ENCODE measurements at regions not wholly inside any gene's neighbourhood (a gene's known extent, or its start where the extent isn't known, plus 50 kb on each side); places are given as distances from the start of the nearest gene placed in this dataset.

DNA sequence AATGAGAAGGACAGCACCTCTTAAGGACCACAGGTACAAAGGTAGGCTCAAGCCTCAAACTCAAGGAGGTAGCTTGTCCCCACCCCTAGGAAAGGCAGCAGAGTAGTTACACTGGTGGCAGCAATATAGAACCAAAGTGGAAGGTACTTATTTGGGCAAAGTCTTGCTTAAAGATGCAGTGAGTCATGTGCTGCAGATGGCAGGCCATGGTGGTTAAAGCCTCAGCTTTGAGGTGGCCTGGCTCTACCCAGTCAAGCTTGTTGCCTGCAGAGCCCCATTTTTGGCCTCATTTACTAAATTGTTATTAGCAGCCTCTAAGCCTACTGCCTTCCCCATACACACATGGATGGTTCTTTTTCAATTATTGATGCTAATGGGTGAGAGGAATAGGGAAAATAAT, 146.0 kb downstream of the ELOVL4 start (continued):
- TF ChIP-seq, protein P1, sequence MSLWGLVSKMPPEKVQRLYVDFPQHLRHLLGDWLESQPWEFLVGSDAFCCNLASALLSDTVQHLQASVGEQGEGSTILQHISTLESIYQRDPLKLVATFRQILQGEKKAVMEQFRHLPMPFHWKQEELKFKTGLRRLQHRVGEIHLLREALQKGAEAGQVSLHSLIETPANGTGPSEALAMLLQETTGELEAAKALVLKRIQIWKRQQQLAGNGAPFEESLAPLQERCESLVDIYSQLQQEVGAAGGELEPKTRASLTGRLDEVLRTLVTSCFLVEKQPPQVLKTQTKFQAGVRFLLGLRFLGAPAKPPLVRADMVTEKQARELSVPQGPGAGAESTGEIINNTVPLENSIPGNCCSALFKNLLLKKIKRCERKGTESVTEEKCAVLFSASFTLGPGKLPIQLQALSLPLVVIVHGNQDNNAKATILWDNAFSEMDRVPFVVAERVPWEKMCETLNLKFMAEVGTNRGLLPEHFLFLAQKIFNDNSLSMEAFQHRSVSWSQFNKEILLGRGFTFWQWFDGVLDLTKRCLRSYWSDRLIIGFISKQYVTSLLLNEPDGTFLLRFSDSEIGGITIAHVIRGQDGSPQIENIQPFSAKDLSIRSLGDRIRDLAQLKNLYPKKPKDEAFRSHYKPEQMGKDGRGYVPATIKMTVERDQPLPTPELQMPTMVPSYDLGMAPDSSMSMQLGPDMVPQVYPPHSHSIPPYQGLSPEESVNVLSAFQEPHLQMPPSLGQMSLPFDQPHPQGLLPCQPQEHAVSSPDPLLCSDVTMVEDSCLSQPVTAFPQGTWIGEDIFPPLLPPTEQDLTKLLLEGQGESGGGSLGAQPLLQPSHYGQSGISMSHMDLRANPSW (CRISPR knock-in tag; conservative IDR thresholded peaks at IDR 0.05; ENCODE audit: low read depth): no peak

DNA sequence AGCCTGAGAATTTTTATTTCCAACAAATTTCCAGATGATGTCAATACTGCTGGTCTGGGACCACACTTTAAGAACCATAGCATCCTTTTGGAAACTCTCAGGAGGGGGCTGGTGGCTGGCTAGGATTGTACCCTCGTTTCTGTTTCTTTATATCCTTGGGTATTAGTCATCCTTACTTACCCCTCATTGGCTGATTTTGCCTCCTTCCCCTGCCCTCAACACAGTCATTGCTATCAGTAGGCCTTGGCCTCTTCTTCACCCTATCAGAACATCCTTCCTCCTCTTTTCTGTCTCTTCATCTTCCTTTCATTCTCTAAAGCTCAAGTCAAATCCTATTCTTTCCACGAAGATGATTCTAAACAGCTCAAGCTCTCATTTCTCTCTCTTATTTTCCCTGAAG, 148.5 kb downstream of the ELOVL4 start:
- H3K27me3 Mint-ChIP-seq (ENCODE audit: low read depth): no peaks in the 10 kb centered on the region
- no peak for DNase-seq (ENCODE audit: low spot score)
- no peak for ATAC-seq
- POLR2A ChIA-PET: no interaction called here
- CTCF ChIA-PET: no interaction called here
- H3K4me3 Mint-ChIP-seq: no peak overlapping the region
- no peaks in the 10 kb centered on the region for H3K9me3 Mint-ChIP-seq
- TF ChIP-seq, protein P2, sequence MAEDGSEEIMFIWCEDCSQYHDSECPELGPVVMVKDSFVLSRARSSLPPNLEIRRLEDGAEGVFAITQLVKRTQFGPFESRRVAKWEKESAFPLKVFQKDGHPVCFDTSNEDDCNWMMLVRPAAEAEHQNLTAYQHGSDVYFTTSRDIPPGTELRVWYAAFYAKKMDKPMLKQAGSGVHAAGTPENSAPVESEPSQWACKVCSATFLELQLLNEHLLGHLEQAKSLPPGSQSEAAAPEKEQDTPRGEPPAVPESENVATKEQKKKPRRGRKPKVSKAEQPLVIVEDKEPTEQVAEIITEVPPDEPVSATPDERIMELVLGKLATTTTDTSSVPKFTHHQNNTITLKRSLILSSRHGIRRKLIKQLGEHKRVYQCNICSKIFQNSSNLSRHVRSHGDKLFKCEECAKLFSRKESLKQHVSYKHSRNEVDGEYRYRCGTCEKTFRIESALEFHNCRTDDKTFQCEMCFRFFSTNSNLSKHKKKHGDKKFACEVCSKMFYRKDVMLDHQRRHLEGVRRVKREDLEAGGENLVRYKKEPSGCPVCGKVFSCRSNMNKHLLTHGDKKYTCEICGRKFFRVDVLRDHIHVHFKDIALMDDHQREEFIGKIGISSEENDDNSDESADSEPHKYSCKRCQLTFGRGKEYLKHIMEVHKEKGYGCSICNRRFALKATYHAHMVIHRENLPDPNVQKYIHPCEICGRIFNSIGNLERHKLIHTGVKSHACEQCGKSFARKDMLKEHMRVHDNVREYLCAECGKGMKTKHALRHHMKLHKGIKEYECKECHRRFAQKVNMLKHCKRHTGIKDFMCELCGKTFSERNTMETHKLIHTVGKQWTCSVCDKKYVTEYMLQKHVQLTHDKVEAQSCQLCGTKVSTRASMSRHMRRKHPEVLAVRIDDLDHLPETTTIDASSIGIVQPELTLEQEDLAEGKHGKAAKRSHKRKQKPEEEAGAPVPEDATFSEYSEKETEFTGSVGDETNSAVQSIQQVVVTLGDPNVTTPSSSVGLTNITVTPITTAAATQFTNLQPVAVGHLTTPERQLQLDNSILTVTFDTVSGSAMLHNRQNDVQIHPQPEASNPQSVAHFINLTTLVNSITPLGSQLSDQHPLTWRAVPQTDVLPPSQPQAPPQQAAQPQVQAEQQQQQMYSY (CRISPR knock-in tag; IDR thresholded peaks at IDR 0.05): no peak
- TF ChIP-seq, protein P3, sequence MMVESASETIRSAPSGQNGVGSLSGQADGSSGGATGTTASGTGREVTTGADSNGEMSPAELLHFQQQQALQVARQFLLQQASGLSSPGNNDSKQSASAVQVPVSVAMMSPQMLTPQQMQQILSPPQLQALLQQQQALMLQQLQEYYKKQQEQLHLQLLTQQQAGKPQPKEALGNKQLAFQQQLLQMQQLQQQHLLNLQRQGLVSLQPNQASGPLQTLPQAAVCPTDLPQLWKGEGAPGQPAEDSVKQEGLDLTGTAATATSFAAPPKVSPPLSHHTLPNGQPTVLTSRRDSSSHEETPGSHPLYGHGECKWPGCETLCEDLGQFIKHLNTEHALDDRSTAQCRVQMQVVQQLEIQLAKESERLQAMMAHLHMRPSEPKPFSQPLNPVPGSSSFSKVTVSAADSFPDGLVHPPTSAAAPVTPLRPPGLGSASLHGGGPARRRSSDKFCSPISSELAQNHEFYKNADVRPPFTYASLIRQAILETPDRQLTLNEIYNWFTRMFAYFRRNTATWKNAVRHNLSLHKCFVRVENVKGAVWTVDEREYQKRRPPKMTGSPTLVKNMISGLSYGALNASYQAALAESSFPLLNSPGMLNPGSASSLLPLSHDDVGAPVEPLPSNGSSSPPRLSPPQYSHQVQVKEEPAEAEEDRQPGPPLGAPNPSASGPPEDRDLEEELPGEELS (CRISPR knock-in tag; IDR thresholded peaks at IDR 0.05): no peak
- TF ChIP-seq TP53 (CRISPR knock-in tag; IDR thresholded peaks at IDR 0.05) (no peak), FOXP1 (CRISPR knock-in tag; IDR thresholded peaks at IDR 0.05; ENCODE audit: borderline replicate concordance) (no peak), NFYB (CRISPR knock-in tag; conservative IDR thresholded peaks at IDR 0.05; ENCODE audit: low read depth) (no peak), EMX1 (CRISPR knock-in tag; IDR thresholded peaks at IDR 0.05) (no peak), MXD4 (CRISPR knock-in tag; IDR thresholded peaks at IDR 0.05; ENCODE audit: borderline replicate concordance) (no peak), TEAD4 (CRISPR knock-in tag; IDR thresholded peaks at IDR 0.05) (no peak), ZNF396 (CRISPR knock-in tag; IDR thresholded peaks at IDR 0.05; ENCODE audit: borderline replicate concordance) (no peak), SMAD3 (CRISPR knock-in tag; IDR thresholded peaks at IDR 0.05; ENCODE audit: borderline replicate concordance) (no peak)
- TF ChIP-seq, protein P4, sequence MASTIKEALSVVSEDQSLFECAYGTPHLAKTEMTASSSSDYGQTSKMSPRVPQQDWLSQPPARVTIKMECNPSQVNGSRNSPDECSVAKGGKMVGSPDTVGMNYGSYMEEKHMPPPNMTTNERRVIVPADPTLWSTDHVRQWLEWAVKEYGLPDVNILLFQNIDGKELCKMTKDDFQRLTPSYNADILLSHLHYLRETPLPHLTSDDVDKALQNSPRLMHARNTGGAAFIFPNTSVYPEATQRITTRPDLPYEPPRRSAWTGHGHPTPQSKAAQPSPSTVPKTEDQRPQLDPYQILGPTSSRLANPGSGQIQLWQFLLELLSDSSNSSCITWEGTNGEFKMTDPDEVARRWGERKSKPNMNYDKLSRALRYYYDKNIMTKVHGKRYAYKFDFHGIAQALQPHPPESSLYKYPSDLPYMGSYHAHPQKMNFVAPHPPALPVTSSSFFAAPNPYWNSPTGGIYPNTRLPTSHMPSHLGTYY (CRISPR knock-in tag; IDR thresholded peaks at IDR 0.05): no peak
- TF ChIP-seq, protein P5, sequence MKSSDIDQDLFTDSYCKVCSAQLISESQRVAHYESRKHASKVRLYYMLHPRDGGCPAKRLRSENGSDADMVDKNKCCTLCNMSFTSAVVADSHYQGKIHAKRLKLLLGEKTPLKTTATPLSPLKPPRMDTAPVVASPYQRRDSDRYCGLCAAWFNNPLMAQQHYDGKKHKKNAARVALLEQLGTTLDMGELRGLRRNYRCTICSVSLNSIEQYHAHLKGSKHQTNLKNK (CRISPR knock-in tag; IDR thresholded peaks at IDR 0.05): no peak
- TF ChIP-seq, protein P6, sequence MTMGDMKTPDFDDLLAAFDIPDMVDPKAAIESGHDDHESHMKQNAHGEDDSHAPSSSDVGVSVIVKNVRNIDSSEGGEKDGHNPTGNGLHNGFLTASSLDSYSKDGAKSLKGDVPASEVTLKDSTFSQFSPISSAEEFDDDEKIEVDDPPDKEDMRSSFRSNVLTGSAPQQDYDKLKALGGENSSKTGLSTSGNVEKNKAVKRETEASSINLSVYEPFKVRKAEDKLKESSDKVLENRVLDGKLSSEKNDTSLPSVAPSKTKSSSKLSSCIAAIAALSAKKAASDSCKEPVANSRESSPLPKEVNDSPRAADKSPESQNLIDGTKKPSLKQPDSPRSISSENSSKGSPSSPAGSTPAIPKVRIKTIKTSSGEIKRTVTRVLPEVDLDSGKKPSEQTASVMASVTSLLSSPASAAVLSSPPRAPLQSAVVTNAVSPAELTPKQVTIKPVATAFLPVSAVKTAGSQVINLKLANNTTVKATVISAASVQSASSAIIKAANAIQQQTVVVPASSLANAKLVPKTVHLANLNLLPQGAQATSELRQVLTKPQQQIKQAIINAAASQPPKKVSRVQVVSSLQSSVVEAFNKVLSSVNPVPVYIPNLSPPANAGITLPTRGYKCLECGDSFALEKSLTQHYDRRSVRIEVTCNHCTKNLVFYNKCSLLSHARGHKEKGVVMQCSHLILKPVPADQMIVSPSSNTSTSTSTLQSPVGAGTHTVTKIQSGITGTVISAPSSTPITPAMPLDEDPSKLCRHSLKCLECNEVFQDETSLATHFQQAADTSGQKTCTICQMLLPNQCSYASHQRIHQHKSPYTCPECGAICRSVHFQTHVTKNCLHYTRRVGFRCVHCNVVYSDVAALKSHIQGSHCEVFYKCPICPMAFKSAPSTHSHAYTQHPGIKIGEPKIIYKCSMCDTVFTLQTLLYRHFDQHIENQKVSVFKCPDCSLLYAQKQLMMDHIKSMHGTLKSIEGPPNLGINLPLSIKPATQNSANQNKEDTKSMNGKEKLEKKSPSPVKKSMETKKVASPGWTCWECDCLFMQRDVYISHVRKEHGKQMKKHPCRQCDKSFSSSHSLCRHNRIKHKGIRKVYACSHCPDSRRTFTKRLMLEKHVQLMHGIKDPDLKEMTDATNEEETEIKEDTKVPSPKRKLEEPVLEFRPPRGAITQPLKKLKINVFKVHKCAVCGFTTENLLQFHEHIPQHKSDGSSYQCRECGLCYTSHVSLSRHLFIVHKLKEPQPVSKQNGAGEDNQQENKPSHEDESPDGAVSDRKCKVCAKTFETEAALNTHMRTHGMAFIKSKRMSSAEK (CRISPR knock-in tag; IDR thresholded peaks at IDR 0.05; ENCODE audit: borderline replicate concordance): no peak
- no peak overlapping the region for H3K27ac Mint-ChIP-seq
- H3K36me3 Mint-ChIP-seq: no peaks in the 10 kb centered on the region
- H3K4me1 Mint-ChIP-seq: peaks cover 4% of the 10 kb centered on the region
